ENCODE measurements at regions not wholly inside any gene's neighbourhood (a gene's known extent, or its start where the extent isn't known, plus 50 kb on each side); places are given as distances from the start of the nearest gene placed in this dataset.

DNA sequence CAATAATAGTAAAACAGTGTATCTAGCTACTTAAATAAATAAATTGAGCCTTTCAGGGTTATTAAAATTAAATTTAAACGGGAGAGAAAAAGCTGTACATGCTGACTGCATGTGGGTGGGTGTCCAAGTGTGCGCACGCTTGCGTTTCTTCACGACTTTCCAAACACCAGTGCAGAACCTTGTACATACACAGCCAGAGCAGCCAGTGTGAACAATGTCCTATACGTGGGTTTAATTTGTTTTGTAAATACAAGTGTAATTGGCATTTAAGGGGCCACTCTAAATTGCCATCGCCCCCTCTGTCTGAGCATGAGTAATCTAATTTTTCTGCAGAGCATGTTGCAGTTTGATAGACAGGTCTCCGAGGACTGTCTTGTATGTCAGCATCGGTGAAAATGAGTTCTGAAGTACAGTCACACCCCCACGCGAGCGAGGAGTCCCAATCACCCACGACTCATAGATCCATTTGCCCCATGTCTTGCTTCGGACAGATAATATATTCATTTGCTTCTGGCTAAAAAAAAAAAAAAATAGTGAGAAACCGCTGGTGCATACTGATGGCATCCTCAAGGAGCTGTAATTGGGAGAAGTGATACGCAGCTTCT, 121.8 kb upstream of the ARRDC4 start:
- H3K4me3 ChIP-seq (ENCODE audit: low read depth, low read length) = no peak overlapping the region
- no peak for TF ChIP-seq CTCF (IDR thresholded peaks at IDR 0.05; ENCODE audit: low read depth, low read length)

GRCh38 chr15:97840501-97840900, 120.0 kb upstream of the ARRDC4 start:
- TF ChIP-seq CTCF (IDR thresholded peaks at IDR 0.05; ENCODE audit: low read depth, low read length) = no peak
- no peak overlapping the region for H3K4me3 ChIP-seq (ENCODE audit: low read depth, low read length)

DNA sequence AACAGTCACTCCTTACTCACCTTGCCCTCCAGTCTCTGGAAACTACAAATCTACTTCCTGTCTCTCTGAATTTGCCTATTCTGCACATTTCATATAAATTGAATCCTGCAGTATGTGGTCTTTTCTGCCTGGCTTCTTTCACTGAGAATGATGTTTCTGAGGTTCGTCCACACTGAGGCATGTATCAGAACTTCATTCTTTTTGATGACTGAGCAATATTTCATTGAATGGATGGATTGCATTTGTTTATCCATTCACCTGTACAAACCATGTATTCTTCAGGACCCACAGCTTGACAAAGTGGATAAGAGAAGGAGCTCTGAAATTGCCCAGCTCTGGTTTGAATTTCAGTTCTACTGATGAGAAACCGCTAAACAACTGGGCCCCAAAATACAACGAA, 118.9 kb upstream of the ARRDC4 start:
- H3K4me3 ChIP-seq (ENCODE audit: low read depth, low read length) = no peak overlapping the region
- TF ChIP-seq CTCF (IDR thresholded peaks at IDR 0.05; ENCODE audit: low read depth, low read length) = no peak

DNA sequence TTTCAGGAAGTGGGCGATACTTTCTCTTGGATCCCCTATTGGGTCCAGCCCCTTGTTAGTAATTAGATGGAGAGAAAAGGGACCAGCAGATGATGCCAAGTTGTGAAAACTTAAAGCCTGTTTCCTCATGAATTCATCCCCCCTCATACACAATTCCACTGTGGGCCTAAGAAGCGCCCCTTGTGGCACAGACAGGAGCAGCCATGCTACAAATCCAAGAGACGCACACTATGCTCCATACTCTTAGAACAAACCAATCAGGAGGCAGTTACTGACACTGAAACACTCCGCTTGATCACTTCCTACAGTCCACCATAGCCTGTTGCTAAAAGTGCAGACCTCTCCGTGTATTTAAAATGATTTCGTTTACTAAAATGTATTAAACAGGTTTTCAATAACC, 111.3 kb upstream of the ARRDC4 start:
- no peak overlapping the region for H3K4me3 ChIP-seq (ENCODE audit: low read depth, low read length)
- TF ChIP-seq CTCF (IDR thresholded peaks at IDR 0.05; ENCODE audit: low read depth, low read length) = no peak

DNA sequence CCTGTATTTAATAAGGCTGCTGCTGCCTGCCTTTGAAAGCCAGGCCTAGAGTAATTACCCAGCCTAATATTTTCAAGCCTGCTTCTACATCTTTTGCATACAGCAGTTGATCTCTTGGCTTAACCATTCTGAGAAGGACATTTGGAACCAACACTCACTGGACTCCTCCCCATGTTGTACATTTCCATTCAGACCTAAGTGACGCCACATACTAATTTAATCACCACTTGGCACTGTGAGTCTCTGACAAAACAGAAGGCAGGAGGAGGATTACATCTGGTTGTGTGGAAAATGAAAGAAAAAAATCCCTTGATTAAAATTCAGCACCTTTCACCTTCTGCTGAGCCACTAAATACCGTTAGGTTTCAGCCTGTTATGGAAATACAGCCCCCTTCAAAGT, 102.2 kb upstream of the ARRDC4 start:
- no peak overlapping the region for H3K4me3 ChIP-seq (ENCODE audit: low read depth, low read length)
- no peak for TF ChIP-seq CTCF (IDR thresholded peaks at IDR 0.05; ENCODE audit: low read depth, low read length)

DNA sequence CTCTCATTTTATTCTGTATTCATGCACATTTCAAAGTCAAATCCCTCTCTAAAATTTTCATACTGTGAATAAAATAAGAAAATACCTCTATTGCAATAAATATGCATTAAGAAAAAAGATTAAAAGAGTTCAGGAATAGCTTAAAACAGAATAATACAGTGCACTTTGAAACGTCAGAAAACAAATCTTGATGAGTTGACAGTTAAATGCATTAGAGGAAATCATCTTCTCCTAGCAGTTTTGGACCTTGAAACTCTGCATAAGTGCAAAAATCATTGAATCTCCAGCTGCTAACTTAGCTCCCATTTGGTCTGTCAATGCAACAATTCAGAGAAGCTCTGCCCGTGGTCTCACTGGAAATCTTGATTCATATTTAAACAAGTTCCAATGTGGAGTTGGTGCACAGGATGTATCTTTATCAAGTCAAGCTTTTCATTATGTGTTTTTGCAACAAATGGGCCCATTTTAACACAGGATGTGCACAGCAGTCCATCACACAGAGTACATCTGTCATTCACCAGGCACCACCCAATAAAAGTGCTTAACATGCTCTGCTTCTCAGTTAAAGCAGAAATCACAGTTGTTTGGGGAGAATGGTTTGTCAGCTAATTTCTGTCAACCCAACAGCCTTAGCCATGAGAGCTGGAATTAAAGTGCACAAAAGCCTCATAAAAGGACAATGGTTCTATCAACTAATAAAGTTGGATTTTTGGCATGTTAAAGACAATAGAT, 98.8 kb upstream of the ARRDC4 start:
- TF ChIP-seq CTCF (IDR thresholded peaks at IDR 0.05; ENCODE audit: low read depth, low read length) = no peak
- no peak overlapping the region for H3K4me3 ChIP-seq (ENCODE audit: low read depth, low read length)

- TF ChIP-seq CTCF (IDR thresholded peaks at IDR 0.05; ENCODE audit: low read depth, low read length) = no peak
Observed at GRCh38 chr15:97866959-97867358, 93.5 kb upstream of the ARRDC4 start.

More at GRCh38 chr15:97866959-97867358, 93.5 kb upstream of the ARRDC4 start:
- H3K4me3 ChIP-seq (ENCODE audit: low read depth, low read length) = no peak overlapping the region

Measured in WI38 (cell line).